HG03520 (cell line): ENCODE measurements at regions not wholly inside any gene's neighbourhood (a gene's known extent, or its start where the extent isn't known, plus 50 kb on each side); places are given as distances from the start of the nearest gene placed in this dataset.

Source experiments
- ATAC-seq: cut with Tn5 transposase; IDR thresholded peaks from one replicate; pipeline ENCODE4 v1.9.1; 2021; ENCODE audit warnings: mild to moderate bottlenecking, moderate library complexity; ENCODE audit not compliant: unreplicated experiment

DNA sequence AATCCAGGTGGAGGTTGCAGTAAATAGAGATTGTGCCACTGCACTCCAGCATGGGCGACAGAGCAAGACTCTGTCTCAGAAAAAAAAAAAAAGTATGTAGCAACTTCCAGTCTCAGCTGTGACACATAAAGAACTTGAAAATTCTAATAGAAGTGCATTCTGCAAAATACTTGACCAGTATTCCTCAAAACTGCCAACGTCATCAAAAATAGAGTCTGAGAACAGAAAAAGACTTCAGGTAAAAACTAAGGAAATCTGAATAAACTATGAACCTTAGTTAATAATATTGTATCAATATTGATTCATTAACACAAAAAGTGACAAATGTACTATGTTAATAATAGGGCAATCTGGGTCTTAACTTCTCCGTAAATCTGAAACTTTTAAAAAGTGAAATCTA is 76.7 kb upstream of the WDR75 start:
- ATAC-seq, result no peak

- ATAC-seq, result no peak
Measured at GRCh38 chr2:189366349-189366748, 74.9 kb upstream of the WDR75 start.

DNA sequence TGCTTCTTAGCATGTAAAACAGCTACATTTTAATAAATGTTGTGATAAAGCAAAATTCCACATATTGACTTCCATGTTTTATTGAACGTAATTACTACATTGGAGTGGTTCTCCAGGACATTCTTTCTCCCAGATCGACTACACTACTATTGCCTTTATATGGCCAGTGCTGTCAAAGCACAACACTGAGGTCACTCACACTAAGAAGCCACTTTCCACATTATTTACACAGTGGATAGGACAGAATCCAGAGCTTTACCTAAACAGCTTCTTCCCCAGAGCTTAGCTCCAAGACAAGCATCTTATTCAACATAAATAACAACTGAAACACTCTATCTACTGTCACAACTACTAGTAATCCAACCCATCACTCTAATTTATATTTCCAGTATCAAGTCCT is 73.9 kb upstream of the WDR75 start:
- no peak for ATAC-seq

DNA sequence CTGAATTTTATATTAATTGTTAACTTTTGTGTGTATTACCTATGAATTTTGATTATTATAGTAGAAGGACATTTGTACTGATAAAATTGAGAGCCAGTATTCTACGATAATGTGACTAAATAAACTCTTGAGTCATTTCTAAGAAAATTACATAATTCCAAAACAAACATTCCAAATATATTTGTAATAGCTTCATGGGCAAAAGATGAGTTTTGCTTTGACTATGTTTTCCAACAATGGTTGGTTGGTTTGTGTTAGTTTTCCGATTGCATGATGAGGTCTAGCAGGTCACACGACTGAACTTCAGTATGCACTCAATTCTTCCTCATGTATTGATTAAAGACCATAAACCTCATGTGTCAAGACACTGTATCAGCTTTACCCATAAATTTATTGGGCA is 71.7 kb upstream of the WDR75 start:
- ATAC-seq, result no peak

DNA sequence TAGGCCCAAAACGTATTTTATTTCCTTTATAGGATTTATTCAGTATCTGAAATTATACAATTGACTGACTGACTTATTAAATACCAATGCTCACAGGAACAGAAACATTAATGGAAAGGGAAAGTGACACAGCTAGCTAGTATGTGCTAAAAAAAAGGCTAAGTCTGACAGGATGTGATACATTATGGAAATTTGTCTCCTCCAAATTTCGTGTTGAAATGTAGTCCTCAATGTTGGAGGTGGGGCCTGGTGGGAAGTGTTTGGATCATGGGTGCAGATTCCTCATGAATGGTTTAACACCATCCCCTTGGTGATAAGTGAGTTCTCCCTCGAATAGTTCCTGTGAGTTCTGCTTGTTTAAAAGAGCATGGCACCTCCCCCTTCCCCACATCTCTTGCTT is 70.6 kb upstream of the WDR75 start:
- ATAC-seq, result no peak

DNA sequence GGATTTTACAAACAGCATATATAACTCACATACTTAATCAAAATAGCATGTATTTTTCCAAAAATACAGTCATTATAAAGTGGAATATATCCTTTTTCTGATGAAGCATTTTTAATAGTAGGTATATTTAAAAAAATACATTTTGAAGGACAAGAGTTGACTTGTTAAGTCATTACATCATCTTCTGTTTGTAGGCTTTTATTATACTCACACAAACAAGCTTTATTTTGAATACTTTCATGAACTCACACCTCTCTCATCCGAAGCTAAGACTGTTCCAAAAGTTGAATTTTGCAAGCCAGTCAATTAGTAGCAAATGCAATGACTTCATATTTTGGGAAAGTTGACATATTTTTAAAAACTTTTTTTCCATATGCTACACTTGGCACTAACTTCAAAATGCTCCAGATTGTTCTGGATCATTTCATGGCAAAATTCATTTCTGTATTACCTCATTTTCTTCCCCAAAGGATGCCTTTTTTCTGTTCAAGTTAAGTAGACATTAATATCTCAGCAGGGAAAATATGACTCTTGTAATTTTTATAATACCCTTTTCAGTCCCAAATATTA is 68.5 kb upstream of the WDR75 start:
- no peak for ATAC-seq

DNA sequence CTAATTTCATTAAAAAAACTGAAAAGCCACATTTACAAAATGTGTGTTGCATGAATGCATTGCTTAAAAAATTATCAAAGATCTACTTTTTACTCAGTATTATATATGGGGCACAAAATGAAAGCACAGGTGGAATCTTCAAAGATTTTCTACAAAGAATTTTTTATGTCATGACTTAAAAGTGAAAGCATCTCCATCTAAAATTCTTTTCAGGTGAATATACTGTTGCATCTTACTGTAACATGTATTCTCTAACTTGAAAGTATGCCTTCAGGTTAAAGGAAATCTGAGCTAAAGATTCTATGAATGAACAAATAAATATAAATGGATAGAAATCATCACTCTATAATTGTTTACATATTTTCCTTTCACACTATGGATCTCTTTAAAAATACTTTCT is 66.8 kb upstream of the WDR75 start:
- no peak for ATAC-seq

DNA sequence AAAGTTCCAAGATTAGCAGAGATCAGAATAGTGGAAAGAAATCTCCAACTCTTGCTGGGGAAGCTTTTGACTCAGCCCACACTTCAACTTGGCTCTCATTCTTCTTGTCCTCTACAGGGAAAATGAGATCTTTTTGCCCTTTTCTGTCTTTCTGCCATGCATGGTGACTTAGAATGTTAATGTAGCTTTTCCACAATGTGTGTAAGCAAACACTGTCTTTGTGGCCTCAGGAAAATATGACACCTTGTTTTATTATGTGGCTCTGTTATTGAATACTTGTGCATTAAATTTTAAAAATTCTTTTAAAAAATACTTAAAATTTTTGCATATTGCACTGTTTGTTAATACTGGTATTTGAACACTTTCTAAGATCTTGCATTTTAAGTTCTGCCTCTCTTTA is 65.4 kb upstream of the WDR75 start:
- no peak for ATAC-seq

DNA sequence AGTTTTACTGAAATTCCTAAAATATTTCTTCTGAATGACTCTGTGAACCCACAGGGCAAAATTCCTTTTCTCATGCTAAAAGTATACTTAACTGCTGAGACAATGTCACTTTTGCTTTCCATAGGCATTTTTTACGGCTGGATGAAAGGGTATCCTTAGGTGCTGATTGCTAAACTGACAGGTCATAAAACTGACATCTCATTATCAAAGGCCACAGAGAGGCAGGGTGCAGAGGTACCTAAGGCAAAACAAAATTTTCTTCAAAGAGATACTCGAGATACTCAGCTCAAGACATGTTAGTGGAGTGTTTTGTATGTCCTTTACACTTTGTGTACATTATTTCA is 62.0 kb upstream of the WDR75 start:
- no peak for ATAC-seq

DNA sequence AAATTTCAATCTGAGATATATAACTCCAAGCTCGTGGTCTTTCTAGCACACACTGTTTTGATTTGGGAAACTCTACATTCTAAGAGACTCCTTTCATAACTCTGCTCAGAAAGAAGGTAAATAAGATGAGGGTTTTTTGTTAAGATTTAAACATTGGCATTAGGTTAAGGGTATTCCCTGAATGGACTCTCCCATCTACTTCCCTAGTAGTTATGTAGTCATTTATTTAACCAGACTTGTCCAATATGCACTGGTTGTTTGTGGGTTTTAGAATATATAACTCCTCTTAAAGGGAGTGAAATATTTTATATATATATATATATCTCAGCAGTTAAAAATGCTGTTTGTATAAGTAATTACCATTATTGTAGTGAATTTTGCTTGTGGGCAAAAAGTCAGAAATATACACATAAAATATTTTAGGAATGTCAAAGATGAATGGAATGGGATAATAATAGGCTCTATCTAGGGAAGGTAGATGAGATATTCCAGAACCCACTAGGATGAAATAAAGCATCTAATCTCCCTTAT is 61.5 kb upstream of the WDR75 start:
- ATAC-seq, result no peak

DNA sequence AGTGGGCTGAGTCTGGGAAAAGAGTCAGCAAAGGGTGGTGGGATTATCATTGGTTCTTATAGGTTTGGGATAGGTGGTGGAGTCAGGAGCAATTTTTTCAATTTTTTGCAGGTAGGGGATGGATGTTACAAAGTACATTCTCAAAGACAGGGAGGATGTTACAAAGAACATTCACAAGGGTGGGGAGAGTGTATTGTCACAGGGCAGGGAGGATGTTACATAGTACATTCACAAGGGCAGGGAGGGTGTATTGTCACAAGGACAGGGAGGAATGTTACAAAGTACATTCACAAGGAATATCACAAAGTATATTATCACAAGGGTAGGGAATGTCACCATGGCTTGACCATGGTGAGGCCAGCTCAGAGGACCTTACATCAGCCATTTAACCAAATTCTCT is 58.6 kb upstream of the WDR75 start:
- no peak for ATAC-seq

GRCh38 chr2:189386741-189387140 is 54.5 kb upstream of the WDR75 start:
- ATAC-seq, result no peak

GRCh38 chr2:189391201-189391600 is 50.1 kb upstream of the WDR75 start:
- ATAC-seq, result no peak
